PC-9 (cell line): ENCODE measurements at regions not wholly inside any gene's neighbourhood (a gene's known extent, or its start where the extent isn't known, plus 50 kb on each side); places are given as distances from the start of the nearest gene placed in this dataset.

Experiments
- EZH2 ChIP-seq: fragments of 200-600 bp; sonication (generic); IDR thresholded peaks from 2 replicates; pipeline ENCODE4 v1.8.0; 2017; ENCODE audit warnings: antibody characterized with exemption, low read depth
- TF ChIP-seq, protein P1 (sequence below): fragments of 200-600 bp; sonication (generic); conservative IDR thresholded peaks from 2 replicates; pipeline ENCODE4 v1.6.1; 2017; ENCODE audit warnings: mixed run types, antibody characterized with exemption, mild to moderate bottlenecking, moderate library complexity

DNA sequence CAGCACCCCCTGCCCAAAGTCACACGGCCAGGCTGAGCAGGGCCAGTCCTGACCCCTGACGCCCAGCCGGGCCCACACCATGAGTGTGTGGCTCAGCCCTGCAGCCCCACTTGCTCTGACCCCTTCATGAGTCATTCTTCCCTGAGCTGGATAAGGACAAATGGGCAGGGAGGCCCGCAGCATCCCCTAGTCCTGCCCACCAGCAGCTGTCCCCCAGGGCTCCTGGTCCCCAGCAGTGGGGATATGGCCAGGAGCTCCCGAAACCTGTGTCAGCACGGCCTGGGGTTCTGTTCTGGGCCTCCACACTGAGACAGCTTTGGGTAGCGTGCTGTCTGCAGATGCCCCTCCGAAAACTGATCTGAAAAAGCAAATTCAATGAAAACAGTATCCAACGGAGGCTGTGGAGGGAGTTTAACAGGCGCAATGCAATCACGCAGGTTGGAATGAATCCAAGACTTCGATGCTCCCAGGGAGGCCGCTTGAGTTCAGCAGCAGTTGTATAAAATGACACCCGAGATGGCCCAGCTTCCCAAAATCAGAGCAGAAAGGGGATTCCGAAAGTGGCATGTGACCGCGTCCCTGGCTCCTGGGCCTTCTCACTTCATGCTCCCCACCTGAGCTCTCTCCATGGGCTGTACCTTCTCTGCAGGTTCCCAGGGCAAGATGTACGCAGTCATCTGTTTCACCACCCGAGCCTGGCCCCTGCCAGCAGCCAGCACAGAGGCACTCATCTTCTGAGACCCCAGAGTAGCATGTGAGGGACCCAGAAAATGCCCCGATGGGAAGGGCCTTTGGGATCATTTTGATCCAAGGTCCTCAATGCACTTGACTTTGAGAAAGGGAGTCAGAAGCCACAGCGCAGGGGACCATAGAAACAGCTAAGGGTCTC lies 214.1 kb downstream of the USP6NL start:
- TF ChIP-seq, protein P1, sequence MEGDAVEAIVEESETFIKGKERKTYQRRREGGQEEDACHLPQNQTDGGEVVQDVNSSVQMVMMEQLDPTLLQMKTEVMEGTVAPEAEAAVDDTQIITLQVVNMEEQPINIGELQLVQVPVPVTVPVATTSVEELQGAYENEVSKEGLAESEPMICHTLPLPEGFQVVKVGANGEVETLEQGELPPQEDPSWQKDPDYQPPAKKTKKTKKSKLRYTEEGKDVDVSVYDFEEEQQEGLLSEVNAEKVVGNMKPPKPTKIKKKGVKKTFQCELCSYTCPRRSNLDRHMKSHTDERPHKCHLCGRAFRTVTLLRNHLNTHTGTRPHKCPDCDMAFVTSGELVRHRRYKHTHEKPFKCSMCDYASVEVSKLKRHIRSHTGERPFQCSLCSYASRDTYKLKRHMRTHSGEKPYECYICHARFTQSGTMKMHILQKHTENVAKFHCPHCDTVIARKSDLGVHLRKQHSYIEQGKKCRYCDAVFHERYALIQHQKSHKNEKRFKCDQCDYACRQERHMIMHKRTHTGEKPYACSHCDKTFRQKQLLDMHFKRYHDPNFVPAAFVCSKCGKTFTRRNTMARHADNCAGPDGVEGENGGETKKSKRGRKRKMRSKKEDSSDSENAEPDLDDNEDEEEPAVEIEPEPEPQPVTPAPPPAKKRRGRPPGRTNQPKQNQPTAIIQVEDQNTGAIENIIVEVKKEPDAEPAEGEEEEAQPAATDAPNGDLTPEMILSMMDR: no peak
- no peak for TF ChIP-seq EZH2
